CD14-positive monocyte (primary cell): ENCODE measurements at regions not wholly inside any gene's neighbourhood (a gene's known extent, or its start where the extent isn't known, plus 50 kb on each side); places are given as distances from the start of the nearest gene placed in this dataset.

ENCODE experiments used
- DNase-seq, 3 donors: peaks; one replicate each; pipeline ENCODE4 v3.0.0-alpha.2; 2011 to 2022
- H2AFZ ChIP-seq: 2 replicates; pipeline ENCODE4 v1.6.0; 2012; ENCODE audit warnings: mild to moderate bottlenecking, low read depth, low read length, inconsistent platforms; ENCODE audit not compliant: insufficient read depth, poor library complexity, severe bottlenecking
- H3K27ac ChIP-seq, 2 donors: 1 replicate in 1 of 2; 2 replicates in 1 of 2; pipeline ENCODE4 v1.5.1; 2012 to 2013; ENCODE audit warnings: low read length in 2 of 2, control low read depth in 1 of 2, inconsistent platforms in 1 of 2, low read depth in 1 of 2, mild to moderate bottlenecking in 1 of 2
- H3K27me3 ChIP-seq, 2 donors: one replicate each; pipeline versions ENCODE4 v1.6.0 to v1.6.1; 2011 to 2013; ENCODE audit warnings: low read length in 2 of 2; ENCODE audit not compliant: control insufficient read depth in 2 of 2, insufficient read depth in 2 of 2
- H3K36me3 ChIP-seq, 2 donors: replicated peaks in 1 of 2; 1 replicate in 1 of 2; 2 replicates in 1 of 2; pipeline versions ENCODE4 v1.5.1 to v1.6.1; 2012 to 2013; ENCODE audit warnings: low read length in 2 of 2, control low read depth in 1 of 2, inconsistent platforms in 1 of 2, mild to moderate bottlenecking in 1 of 2; ENCODE audit not compliant: insufficient read depth in 2 of 2, control insufficient read depth in 1 of 2
- H3K4me1 ChIP-seq, 2 donors: 1 replicate in 1 of 2; 2 replicates in 1 of 2; pipeline versions ENCODE4 v1.5.1 to v1.6.1; 2012 to 2013; ENCODE audit warnings: low read length in 2 of 2, control low read depth in 1 of 2, inconsistent platforms in 1 of 2, mild to moderate bottlenecking in 1 of 2, moderate library complexity in 1 of 2; ENCODE audit not compliant: insufficient read depth in 2 of 2, control insufficient read depth in 1 of 2
- H3K4me2 ChIP-seq: replicated peaks from 2 replicates; pipeline ENCODE3; 2012; ENCODE audit warnings: low read length, moderate library complexity, mild to moderate bottlenecking; ENCODE audit not compliant: poor library complexity, severe bottlenecking; ENCODE audit errors: extremely low read depth
- H3K4me3 ChIP-seq, 3 experiments: fragments of 200-600 bp in 1 of 3; sonication (generic) in 1 of 3; replicated peaks in 1 of 3; 1 replicate in 2 of 3; 2 replicates in 1 of 3; pipeline ENCODE4 v1.5.1; 2011 to 2013; ENCODE audit warnings: low read length in 3 of 3, mild to moderate bottlenecking in 3 of 3, control low read depth in 2 of 3, low read depth in 2 of 3, inconsistent platforms in 1 of 3, moderate library complexity in 1 of 3
- H3K79me2 ChIP-seq: 2 replicates; pipeline ENCODE4 v1.6.0; 2012; ENCODE audit warnings: mild to moderate bottlenecking, control low read depth, inconsistent platforms, low read length, moderate library complexity; ENCODE audit not compliant: insufficient read depth
- H3K9ac ChIP-seq: 2 replicates; pipeline ENCODE4 v1.6.0; 2017; ENCODE audit warnings: low read length, mild to moderate bottlenecking; ENCODE audit not compliant: insufficient read depth, poor library complexity, severe bottlenecking
- H3K9me3 ChIP-seq, 2 donors: replicated peaks in 1 of 2; 1 replicate in 1 of 2; 2 replicates in 1 of 2; pipeline versions ENCODE4 v1.5.1 to v1.6.1; 2012 to 2013; ENCODE audit warnings: low read length in 2 of 2, control low read depth in 1 of 2; ENCODE audit not compliant: control insufficient read depth in 1 of 2, insufficient read depth in 1 of 2
- H4K20me1 ChIP-seq: 2 replicates; pipeline ENCODE4 v1.6.0; 2012; ENCODE audit warnings: mild to moderate bottlenecking, low read length, control low read depth, moderate library complexity; ENCODE audit not compliant: insufficient read depth
- H3K27ac Mint-ChIP-seq, 7 donors: one replicate each; pipeline ENCODE4 v1.8.0; 2020; ENCODE audit warnings: mild to moderate bottlenecking in 7 of 7, mixed read lengths in 7 of 7, moderate library complexity in 6 of 7, inconsistent platforms in 2 of 7
- H3K27me3 Mint-ChIP-seq, 3 donors: one replicate each; pipeline ENCODE4 v1.8.0; 2021 to 2022; ENCODE audit warnings: low read depth in 3 of 3, mild to moderate bottlenecking in 3 of 3, mixed read lengths in 3 of 3, moderate library complexity in 3 of 3, inconsistent platforms in 1 of 3
- H3K36me3 Mint-ChIP-seq, 2 donors: one replicate each; pipeline ENCODE4 v1.8.0; 2020; ENCODE audit warnings: mixed read lengths in 2 of 2, inconsistent platforms in 1 of 2, mild to moderate bottlenecking in 1 of 2
- H3K4me1 Mint-ChIP-seq: one replicate; pipeline ENCODE4 v1.8.0; 2020; ENCODE audit warnings: mild to moderate bottlenecking, mixed read lengths
- H3K4me3 Mint-ChIP-seq, 2 donors: one replicate each; pipeline ENCODE4 v1.8.0; 2020; ENCODE audit warnings: mild to moderate bottlenecking in 2 of 2, mixed read lengths in 2 of 2, moderate library complexity in 1 of 2
- H3K9me3 Mint-ChIP-seq, 7 donors: one replicate each; pipeline ENCODE4 v1.8.0; 2020 to 2022; ENCODE audit warnings: mixed read lengths in 7 of 7, mild to moderate bottlenecking in 6 of 7, moderate library complexity in 6 of 7, inconsistent platforms in 2 of 7
- CTCF ChIP-seq: fragments of 200-600 bp; IDR thresholded peaks from one replicate; pipeline ENCODE4 v1.8.0; 2022; ENCODE audit warnings: antibody characterized with exemption, mild to moderate bottlenecking
- WGBS: methylation state at CpG from one replicate; pipeline ENCODE4 v1.1.5; 2013; ENCODE audit warnings: missing lambda C conversion rate; ENCODE audit not compliant: insufficient coverage; 5-methylcytosine and 5-hydroxymethylcytosine counted together
- intact Hi-C, 2 donors: fragments of 100-400 bp; cut with micrococcal nuclease; formaldehyde crosslinking; loops; one replicate each; pipeline versions ENCODE4 v1.15.0 to v1.15.1; 2023

GRCh38 chr14:94974893-94975292 lies 182.4 kb downstream of the DICER1 start:
- no peak overlapping the region for H3K4me3 ChIP-seq
- H3K9ac ChIP-seq: no peak overlapping the region
- TF ChIP-seq CTCF: no peak
- Mint-ChIP-seq H3K4me1 (no peaks in the 10 kb centered on the region), H3K27ac (no peak overlapping the region), H3K36me3 (no peaks in the 10 kb centered on the region), H3K4me3 (no peak overlapping the region), H3K27me3 (peaks cover 6 to 19% (median 9%) of the 10 kb centered on the region in 3 donors), H3K9me3 (peaks cover 0 to 3% (median 0%) of the 10 kb centered on the region in 7 donors)
- H4K20me1 ChIP-seq: no peaks in the 10 kb centered on the region
- no peak overlapping the region for H3K4me2 ChIP-seq
- intact Hi-C loops: no loop called here
- 40% methylated on average over 1 of the region's 3 CpGs for WGBS
- no peak for DNase-seq
- H3K4me1 ChIP-seq: no peaks in the 10 kb centered on the region
- H3K27me3 ChIP-seq: no peaks in the 10 kb centered on the region
- no peak overlapping the region for H2AFZ ChIP-seq
- H3K36me3 ChIP-seq: no peaks in the 10 kb centered on the region
- no peaks in the 10 kb centered on the region for H3K79me2 ChIP-seq
- no peaks in the 10 kb centered on the region for H3K9me3 ChIP-seq
- H3K27ac ChIP-seq: no peak overlapping the region

GRCh38 chr14:94974422-94974821 lies 182.9 kb downstream of the DICER1 start:
- WGBS: no CpG with 5 or more reads among the region's 2 CpGs
- H4K20me1 ChIP-seq: no peaks in the 10 kb centered on the region
- H3K36me3 Mint-ChIP-seq: no peaks in the 10 kb centered on the region

More at GRCh38 chr14:94974422-94974821, 182.9 kb downstream of the DICER1 start:
- Histone ChIP-seq H3K4me2 (no peak overlapping the region), H3K27me3 (no peaks in the 10 kb centered on the region), H3K36me3 (no peaks in the 10 kb centered on the region), H3K9ac (no peak overlapping the region), H3K9me3 (no peaks in the 10 kb centered on the region), H3K4me1 (no peaks in the 10 kb centered on the region), H2AFZ (no peak overlapping the region), H3K79me2 (no peaks in the 10 kb centered on the region), H3K4me3 (no peak overlapping the region), H3K27ac (no peak overlapping the region)
- Mint-ChIP-seq H3K9me3 (peaks cover 0 to 4% (median 0%) of the 10 kb centered on the region in 7 donors), H3K4me3 (no peak overlapping the region), H3K4me1 (no peaks in the 10 kb centered on the region), H3K27me3 (peaks cover 5 to 19% (median 9%) of the 10 kb centered on the region in 3 donors), H3K27ac (no peak overlapping the region)
- no peak for TF ChIP-seq CTCF
- DNase-seq: no peak
- intact Hi-C loops: no loop called here
